SK-N-SH treated with all-trans-retinoic acid at 6 μM for 48 hours (cell line): ENCODE measurements at regions not wholly inside any gene's neighbourhood (a gene's known extent, or its start where the extent isn't known, plus 50 kb on each side); places are given as distances from the start of the nearest gene placed in this dataset.

Source experiments
- ATAC-seq: fragments of 200-7000 bp; cut with Tn5 transposase; 3 replicates; pipeline ENCODE4 v1.9.1; 2020; ENCODE audit warnings: mild to moderate bottlenecking, moderate library complexity
- ARNTL ChIP-seq: fragments of 450-650 bp; formaldehyde crosslinking; IDR thresholded peaks from 2 replicates; pipeline ENCODE4 v1.5.0; 2020; ENCODE audit warnings: low read depth, mild to moderate bottlenecking, moderate library complexity, borderline replicate concordance
- BACH2 ChIP-seq: fragments of 250-450 bp; sonication (Bioruptor Pico); IDR thresholded peaks from 2 replicates; pipeline ENCODE4 v1.9.0; 2021; ENCODE audit warnings: mild to moderate bottlenecking, borderline replicate concordance
- CREB5 ChIP-seq: fragments of 250-450 bp; sonication (Bioruptor Pico); IDR thresholded peaks from 2 replicates; pipeline ENCODE4 v1.5.1; 2020; ENCODE audit warnings: low read depth, mild to moderate bottlenecking, moderate library complexity
- CSRNP3 ChIP-seq: fragments of 250-450 bp; sonication (Bioruptor Pico); IDR thresholded peaks from 2 replicates; pipeline ENCODE4 v1.5.1; 2021; ENCODE audit warnings: mild to moderate bottlenecking, moderate library complexity
- ESRRG ChIP-seq: fragments of 250-450 bp; sonication (Bioruptor Pico); IDR thresholded peaks from 2 replicates; pipeline ENCODE4 v1.6.1; 2021; ENCODE audit warnings: mild to moderate bottlenecking
- GLIS3 ChIP-seq: fragments of 250-450 bp; sonication (Bioruptor Pico); IDR thresholded peaks from 2 replicates; pipeline ENCODE4 v1.5.0; 2020; ENCODE audit warnings: mild to moderate bottlenecking, moderate library complexity
- ISL1 ChIP-seq: fragments of 250-450 bp; sonication (Bioruptor Pico); IDR thresholded peaks from 2 replicates; pipeline ENCODE4 v2.1.2; 2022; ENCODE audit warnings: mild to moderate bottlenecking, moderate library complexity
- OSR1 ChIP-seq: fragments of 250-450 bp; sonication (Bioruptor Pico); IDR thresholded peaks from 2 replicates; pipeline ENCODE4 v1.8.0; 2022; ENCODE audit warnings: moderate library complexity, mild to moderate bottlenecking, inconsistent platforms
- PATZ1 ChIP-seq: fragments of 250-450 bp; sonication (Bioruptor Pico); IDR thresholded peaks from 2 replicates; pipeline ENCODE4 v1.8.0; 2020; ENCODE audit warnings: mild to moderate bottlenecking, moderate library complexity, borderline replicate concordance
- POU6F1 ChIP-seq: fragments of 250-450 bp; sonication (Bioruptor Pico); IDR thresholded peaks from 2 replicates; pipeline ENCODE4 v1.8.0; 2021; ENCODE audit warnings: low read depth, mild to moderate bottlenecking, moderate library complexity, borderline replicate concordance
- PPARA ChIP-seq: fragments of 250-450 bp; sonication (Bioruptor Pico); IDR thresholded peaks from 2 replicates; pipeline ENCODE4 v1.5.0; 2020; ENCODE audit warnings: mild to moderate bottlenecking, borderline replicate concordance
- RARB ChIP-seq: fragments of 250-450 bp; sonication (Bioruptor Pico); IDR thresholded peaks from 2 replicates; pipeline ENCODE4 v1.8.0; 2021; ENCODE audit warnings: mild to moderate bottlenecking, moderate library complexity
- SNAI2 ChIP-seq: fragments of 250-450 bp; sonication (Bioruptor Pico); IDR thresholded peaks from 2 replicates; pipeline ENCODE4 v1.5.0; 2020; ENCODE audit warnings: mild to moderate bottlenecking, moderate library complexity
- TCF4 ChIP-seq: fragments of 250-450 bp; sonication (Bioruptor Pico); IDR thresholded peaks from 2 replicates; pipeline ENCODE4 v1.8.0; 2021; ENCODE audit warnings: mild to moderate bottlenecking, moderate library complexity, borderline replicate concordance
- TOX ChIP-seq: fragments of 250-450 bp; sonication (Bioruptor Pico); IDR thresholded peaks from 2 replicates; pipeline ENCODE4 v1.8.0; 2021; ENCODE audit warnings: mild to moderate bottlenecking, moderate library complexity, borderline replicate concordance
- TSHZ2 ChIP-seq: fragments of 250-450 bp; sonication (Bioruptor Pico); IDR thresholded peaks from 2 replicates; pipeline ENCODE4 v1.5.0; 2020; ENCODE audit warnings: mild to moderate bottlenecking, moderate library complexity
- ZC3H10 ChIP-seq: fragments of 250-450 bp; sonication (Bioruptor Pico); IDR thresholded peaks from 2 replicates; pipeline ENCODE4 v1.5.1; 2021; ENCODE audit warnings: mild to moderate bottlenecking, moderate library complexity
- ZFP3 ChIP-seq: fragments of 250-450 bp; sonication (Bioruptor Pico); IDR thresholded peaks from 2 replicates; pipeline ENCODE4 v1.5.0; 2020; ENCODE audit warnings: mild to moderate bottlenecking, moderate library complexity
- ZFP30 ChIP-seq: fragments of 450-650 bp; formaldehyde crosslinking; IDR thresholded peaks from 2 replicates; pipeline ENCODE4 v1.5.0; 2022; ENCODE audit warnings: mild to moderate bottlenecking, moderate library complexity
- ZNF565 ChIP-seq: fragments of 450-650 bp; formaldehyde crosslinking; conservative IDR thresholded peaks from 2 replicates; pipeline ENCODE4 v1.5.0; 2020; ENCODE audit warnings: low read depth, mild to moderate bottlenecking, moderate library complexity
- ZNF70 ChIP-seq: fragments of 450-650 bp; formaldehyde crosslinking; IDR thresholded peaks from 2 replicates; pipeline ENCODE4 v1.5.0; 2020; ENCODE audit warnings: mild to moderate bottlenecking, moderate library complexity
- ZNF8 ChIP-seq: fragments of 450-650 bp; formaldehyde crosslinking; IDR thresholded peaks from 2 replicates; pipeline ENCODE4 v1.5.0; 2020; ENCODE audit warnings: mild to moderate bottlenecking, moderate library complexity

GRCh38 chr18:11529081-11529480 lies 80.3 kb upstream of the SLC35G4 start:
- TF ChIP-seq CSRNP3 (CRISPR knock-in tag) = no peak
- no peak for TF ChIP-seq ZNF565 (CRISPR knock-in tag)
- no peak for TF ChIP-seq ESRRG (CRISPR knock-in tag)
- TF ChIP-seq ZFP3 (CRISPR knock-in tag) = no peak
- no peak for TF ChIP-seq PATZ1 (CRISPR knock-in tag)
- no peak for TF ChIP-seq GLIS3
- TF ChIP-seq ISL1 (CRISPR knock-in tag) = no peak
- no peak for TF ChIP-seq ZNF70 (CRISPR knock-in tag)
- no peak for TF ChIP-seq ZNF8 (CRISPR knock-in tag)
- no peak for TF ChIP-seq ZFP30 (CRISPR knock-in tag)
- TF ChIP-seq TSHZ2 (CRISPR knock-in tag) = no peak
- no peak for TF ChIP-seq ARNTL
- no peak for TF ChIP-seq SNAI2 (CRISPR knock-in tag)
- TF ChIP-seq POU6F1 (CRISPR knock-in tag) = no peak
- TF ChIP-seq TOX (CRISPR knock-in tag) = no peak
- no peak for TF ChIP-seq ZC3H10 (CRISPR knock-in tag)
- no peak for TF ChIP-seq CREB5 (CRISPR knock-in tag)
- TF ChIP-seq, all 23 proteins: peak for 0
- no peak for ATAC-seq

GRCh38 chr18:11526675-11527074 lies 82.7 kb upstream of the SLC35G4 start:
- TF ChIP-seq ZNF8 (CRISPR knock-in tag) (no peak), RARB (CRISPR knock-in tag) (no peak)
- TF ChIP-seq, all 23 proteins: peak for 0
- no peak for ATAC-seq

- ATAC-seq = no peak
- TF ChIP-seq TSHZ2 (CRISPR knock-in tag) = no peak
- TF ChIP-seq ZNF70 (CRISPR knock-in tag) = no peak
- no peak for TF ChIP-seq OSR1 (CRISPR knock-in tag)
- no peak for TF ChIP-seq ESRRG (CRISPR knock-in tag)
- no peak for TF ChIP-seq CSRNP3 (CRISPR knock-in tag)
- no peak for TF ChIP-seq BACH2 (CRISPR knock-in tag)
- no peak for TF ChIP-seq ZFP3 (CRISPR knock-in tag)
- TF ChIP-seq TCF4 = no peak
- TF ChIP-seq ARNTL = no peak
- no peak for TF ChIP-seq TOX (CRISPR knock-in tag)
- no peak for TF ChIP-seq PPARA (CRISPR knock-in tag)
- TF ChIP-seq ZFP30 (CRISPR knock-in tag) = no peak
- TF ChIP-seq SNAI2 (CRISPR knock-in tag) = no peak
- no peak for TF ChIP-seq POU6F1 (CRISPR knock-in tag)
- TF ChIP-seq ZC3H10 (CRISPR knock-in tag) = no peak
These were observed 85.6 kb upstream of the SLC35G4 start for GRCh38 chr18:11523804-11524203.
